ENCODE measurements at regions not wholly inside any gene's neighbourhood (a gene's known extent, or its start where the extent isn't known, plus 50 kb on each side); places are given as distances from the start of the nearest gene placed in this dataset.

DNA sequence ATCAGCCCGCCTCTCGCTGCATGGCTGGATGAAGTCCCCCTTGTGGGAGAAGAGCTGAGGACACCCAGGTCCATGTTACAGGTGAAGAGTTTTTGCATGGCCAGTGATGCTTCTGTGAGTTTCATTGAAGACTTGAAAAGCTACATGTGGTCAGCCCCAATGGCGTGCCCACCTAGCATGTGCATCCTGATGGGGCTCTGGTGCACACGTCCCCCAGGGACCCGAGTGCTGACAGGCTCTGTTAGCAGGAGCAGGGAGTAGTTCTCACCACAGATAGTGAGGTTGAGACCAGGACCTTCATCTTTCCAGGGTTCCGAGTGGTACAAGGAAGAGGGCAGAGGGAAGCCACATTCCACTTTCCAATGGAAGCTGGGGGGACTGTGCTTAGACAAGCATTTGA is 184.8 kb upstream of the C1orf174 start:
- peaks cover 69% of the 10 kb centered on the region for H3K27me3 ChIP-seq
- no peak for ATAC-seq
- 60% methylated on average over 1 of the region's 6 CpGs; no CpG with 5 or more reads in 1 of the 2 donors for WGBS, 2 donors (ENCODE audit: low coverage in 1 of 2)
- H3K27ac ChIP-seq, result no peak overlapping the region
- peaks cover 0 to 15% (median 0%) of the 10 kb centered on the region in 3 donors for H3K9me3 ChIP-seq
- H3K36me3 ChIP-seq, result no peaks in the 10 kb centered on the region
- TF ChIP-seq, protein P1, sequence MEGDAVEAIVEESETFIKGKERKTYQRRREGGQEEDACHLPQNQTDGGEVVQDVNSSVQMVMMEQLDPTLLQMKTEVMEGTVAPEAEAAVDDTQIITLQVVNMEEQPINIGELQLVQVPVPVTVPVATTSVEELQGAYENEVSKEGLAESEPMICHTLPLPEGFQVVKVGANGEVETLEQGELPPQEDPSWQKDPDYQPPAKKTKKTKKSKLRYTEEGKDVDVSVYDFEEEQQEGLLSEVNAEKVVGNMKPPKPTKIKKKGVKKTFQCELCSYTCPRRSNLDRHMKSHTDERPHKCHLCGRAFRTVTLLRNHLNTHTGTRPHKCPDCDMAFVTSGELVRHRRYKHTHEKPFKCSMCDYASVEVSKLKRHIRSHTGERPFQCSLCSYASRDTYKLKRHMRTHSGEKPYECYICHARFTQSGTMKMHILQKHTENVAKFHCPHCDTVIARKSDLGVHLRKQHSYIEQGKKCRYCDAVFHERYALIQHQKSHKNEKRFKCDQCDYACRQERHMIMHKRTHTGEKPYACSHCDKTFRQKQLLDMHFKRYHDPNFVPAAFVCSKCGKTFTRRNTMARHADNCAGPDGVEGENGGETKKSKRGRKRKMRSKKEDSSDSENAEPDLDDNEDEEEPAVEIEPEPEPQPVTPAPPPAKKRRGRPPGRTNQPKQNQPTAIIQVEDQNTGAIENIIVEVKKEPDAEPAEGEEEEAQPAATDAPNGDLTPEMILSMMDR (IDR thresholded peaks at IDR 0.05), result no peak
- TF ChIP-seq POLR2A (IDR thresholded peaks at IDR 0.05) (no peak), POLR2AphosphoS5 (IDR thresholded peaks at IDR 0.05) (no peak), EP300 (IDR thresholded peaks at IDR 0.05) (no peak)
- no peak overlapping the region for H3K4me3 ChIP-seq
- H3K4me1 ChIP-seq, result no peaks in the 10 kb centered on the region

DNA sequence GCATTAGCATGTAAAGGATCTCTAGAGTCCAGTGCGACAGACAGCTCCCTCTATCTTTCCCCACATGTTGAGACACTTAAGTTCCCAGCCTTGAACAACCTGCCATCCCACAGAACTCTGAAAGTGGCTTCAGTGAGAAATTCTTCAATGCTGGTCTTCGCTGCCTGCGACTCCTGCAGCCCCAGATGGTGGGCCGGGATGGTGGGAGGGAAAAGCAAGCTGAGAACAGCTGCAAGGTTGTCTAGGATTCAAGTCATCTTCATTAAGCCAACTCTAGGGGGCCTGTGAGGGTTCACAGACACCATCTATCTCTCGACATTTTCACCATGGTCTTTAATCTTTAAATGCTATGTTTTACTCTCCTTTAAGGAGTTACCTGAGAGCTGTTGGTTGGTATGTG is 185.5 kb upstream of the C1orf174 start:
- WGBS, 2 donors (ENCODE audit: low coverage in 1 of 2), result 43 to 46% methylated on average over 3 to 5 of the region's 5 CpGs
- peaks cover 70% of the 10 kb centered on the region for H3K27me3 ChIP-seq
- ATAC-seq, result no peak

DNA sequence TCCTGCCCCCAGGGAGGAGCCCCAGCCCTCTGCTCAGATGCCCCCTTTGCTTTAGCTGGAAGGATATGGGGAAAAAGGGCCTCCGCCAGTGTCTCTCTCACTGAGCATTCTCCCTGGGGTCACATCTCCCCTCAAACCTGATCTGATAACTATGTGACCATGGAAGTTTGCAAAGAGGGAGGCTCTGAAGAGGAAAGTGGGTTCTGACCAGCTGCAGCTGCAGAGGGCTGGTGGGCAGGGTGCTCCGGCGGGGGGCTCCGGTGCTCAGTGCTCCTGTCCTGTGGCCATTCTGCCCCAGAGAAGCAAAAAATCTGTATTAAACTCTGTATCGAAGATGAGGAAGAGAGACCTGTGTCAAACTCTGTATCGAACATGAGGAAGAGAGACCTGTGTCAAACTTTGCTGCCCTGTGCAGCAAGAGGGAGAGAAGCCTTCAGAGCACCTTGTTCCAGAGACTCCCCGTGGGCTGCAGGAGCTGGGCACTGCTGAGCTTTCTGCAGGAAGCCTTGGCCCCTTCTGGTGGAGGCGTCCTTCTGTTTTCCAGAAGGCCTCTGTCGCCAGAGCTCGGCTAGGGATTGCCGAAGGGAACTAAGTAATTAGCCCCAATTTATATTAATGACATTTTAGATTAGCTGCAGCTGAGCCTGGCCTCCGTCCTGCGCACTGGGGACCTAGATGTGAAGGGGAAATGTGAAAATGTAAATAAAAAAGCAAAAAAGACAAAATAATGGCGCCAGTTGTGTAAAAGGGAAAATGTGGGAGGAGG is 186.2 kb upstream of the C1orf174 start:
- Histone ChIP-seq H3K4me3 (no peak overlapping the region), H3K9me3 (peaks cover 0 to 26% (median 0%) of the 10 kb centered on the region in 3 donors), H3K27me3 (peaks cover 67% of the 10 kb centered on the region), H3K27ac (no peak overlapping the region), H3K4me1 (no peaks in the 10 kb centered on the region), H3K36me3 (no peaks in the 10 kb centered on the region)
- ATAC-seq, result no peak
- WGBS, 2 donors (ENCODE audit: low coverage in 1 of 2), result 73 to 82% methylated on average over 5 to 9 of the region's 14 CpGs
- TF ChIP-seq POLR2A (IDR thresholded peaks at IDR 0.05) (no peak), POLR2AphosphoS5 (IDR thresholded peaks at IDR 0.05) (no peak), EP300 (IDR thresholded peaks at IDR 0.05) (no peak)
- TF ChIP-seq, protein P1 (IDR thresholded peaks at IDR 0.05), result no peak

More for the DNA sequence above, 185.5 kb upstream of the C1orf174 start:
- Histone ChIP-seq H3K36me3 (no peaks in the 10 kb centered on the region), H3K4me1 (no peaks in the 10 kb centered on the region), H3K4me3 (no peak overlapping the region), H3K9me3 (peaks cover 0 to 21% (median 0%) of the 10 kb centered on the region in 3 donors), H3K27ac (no peak overlapping the region)
- TF ChIP-seq POLR2A (IDR thresholded peaks at IDR 0.05), result no peak
- TF ChIP-seq, protein P1 (IDR thresholded peaks at IDR 0.05), result no peak
- TF ChIP-seq EP300 (IDR thresholded peaks at IDR 0.05), result no peak
- no peak for TF ChIP-seq POLR2AphosphoS5 (IDR thresholded peaks at IDR 0.05)

DNA sequence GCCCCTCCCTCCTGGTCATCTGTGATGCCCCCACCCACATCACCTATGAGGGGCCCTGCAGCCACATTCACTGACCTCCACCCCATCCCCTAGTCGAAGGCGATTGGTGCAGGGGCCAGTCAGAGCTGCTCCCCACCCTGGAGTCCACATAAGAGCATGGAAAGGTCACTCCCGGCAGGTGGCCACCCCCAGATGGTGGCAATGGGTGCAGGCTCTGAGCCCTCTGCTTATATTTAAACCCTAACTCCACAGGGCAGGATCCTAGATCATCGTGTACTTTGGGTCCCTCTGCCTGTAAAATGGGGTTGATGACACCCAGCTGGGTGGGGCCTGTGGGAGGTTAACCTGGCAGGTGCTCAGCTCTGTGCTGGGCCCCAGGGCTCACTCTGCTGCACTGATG is 186.8 kb upstream of the C1orf174 start:
- H3K4me1 ChIP-seq, result no peaks in the 10 kb centered on the region
- no peak for ATAC-seq
- WGBS, 2 donors (ENCODE audit: low coverage in 1 of 2), result 83% methylated on average over 1 of the region's 4 CpGs; no CpG with 5 or more reads in 1 of the 2 donors
- peaks cover 60% of the 10 kb centered on the region for H3K27me3 ChIP-seq
- peaks cover 0 to 30% (median 0%) of the 10 kb centered on the region in 3 donors for H3K9me3 ChIP-seq
- no peaks in the 10 kb centered on the region for H3K36me3 ChIP-seq
- no peak overlapping the region for H3K4me3 ChIP-seq
- TF ChIP-seq EP300 (IDR thresholded peaks at IDR 0.05) (no peak), POLR2AphosphoS5 (IDR thresholded peaks at IDR 0.05) (no peak), POLR2A (IDR thresholded peaks at IDR 0.05) (no peak)
- TF ChIP-seq, protein P1 (IDR thresholded peaks at IDR 0.05), result no peak
- no peak overlapping the region for H3K27ac ChIP-seq
